ENCODE measurements at regions not wholly inside any gene's neighbourhood (a gene's known extent, or its start where the extent isn't known, plus 50 kb on each side); places are given as distances from the start of the nearest gene placed in this dataset.

DNA sequence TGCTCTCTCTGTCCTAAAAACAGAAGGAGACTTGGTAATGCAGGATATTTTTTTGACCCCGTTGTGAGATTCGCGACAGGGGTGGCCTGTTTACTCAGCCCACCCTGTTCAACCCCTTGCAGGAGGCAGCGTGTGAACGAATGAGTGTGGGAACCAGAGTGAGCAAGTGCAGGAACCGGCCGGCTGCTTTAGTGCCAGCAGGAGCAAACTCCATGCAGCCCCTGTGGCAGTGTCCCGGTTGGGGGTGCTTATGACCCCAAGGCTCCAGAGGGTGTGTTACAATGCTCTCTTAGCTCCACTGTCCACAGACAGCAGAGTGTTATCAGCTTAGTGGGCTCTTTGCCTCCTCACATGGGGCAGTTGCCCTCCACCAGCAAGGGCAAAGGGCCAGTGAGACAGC, 225.2 kb downstream of the ETNK1 start:
- DNase-seq (ENCODE audit: insufficient read length, low spot score) (no peak), FAIRE-seq (no peak)
- no peak for TF ChIP-seq POLR2AphosphoS5 (IDR thresholded peaks at IDR 0.05; ENCODE audit: low read depth, low read length)
- TF ChIP-seq TAF1 (IDR thresholded peaks at IDR 0.05; ENCODE audit: low read depth, low read length): no peak
- TF ChIP-seq SPI1 (IDR thresholded peaks at IDR 0.05; ENCODE audit: low read depth, low read length): no peak
- no peak for TF ChIP-seq POLR2A (IDR thresholded peaks at IDR 0.05; ENCODE audit: low read depth, low read length)
- TF ChIP-seq PAX5 (IDR thresholded peaks at IDR 0.05; ENCODE audit: insufficient read depth, low read length, severe bottlenecking): no peak
- TF ChIP-seq POU2F2 (IDR thresholded peaks at IDR 0.05; ENCODE audit: low read depth, low read length): no peak

DNA sequence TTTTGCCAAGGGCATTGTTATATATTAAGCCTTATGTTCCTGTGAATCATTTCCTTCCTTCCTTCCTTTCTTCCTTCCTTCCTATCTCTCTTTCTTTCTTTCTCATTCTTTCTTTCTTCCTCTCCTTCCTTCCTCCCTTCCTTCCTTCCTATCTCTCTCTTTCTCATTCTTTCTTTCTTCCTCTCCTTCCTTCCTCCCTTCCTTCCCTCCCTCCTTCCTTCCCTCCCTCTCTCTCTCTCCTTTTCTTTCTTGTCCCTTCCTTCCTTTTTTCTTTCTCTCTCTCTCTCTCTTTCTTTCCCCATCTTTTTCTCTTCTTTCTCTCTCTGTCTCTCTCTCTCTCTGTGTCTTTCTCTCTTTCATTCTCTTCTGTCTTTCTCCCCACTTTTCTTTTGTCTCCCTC, 226.6 kb downstream of the ETNK1 start:
- FAIRE-seq (no peak), DNase-seq (ENCODE audit: insufficient read length, low spot score) (no peak)
- TF ChIP-seq POU2F2 (IDR thresholded peaks at IDR 0.05; ENCODE audit: low read depth, low read length) (no peak), TAF1 (IDR thresholded peaks at IDR 0.05; ENCODE audit: low read depth, low read length) (no peak), PAX5 (IDR thresholded peaks at IDR 0.05; ENCODE audit: insufficient read depth, low read length, severe bottlenecking) (no peak), SPI1 (IDR thresholded peaks at IDR 0.05; ENCODE audit: low read depth, low read length) (no peak), POLR2A (IDR thresholded peaks at IDR 0.05; ENCODE audit: low read depth, low read length) (no peak), POLR2AphosphoS5 (IDR thresholded peaks at IDR 0.05; ENCODE audit: low read depth, low read length) (no peak)

DNA sequence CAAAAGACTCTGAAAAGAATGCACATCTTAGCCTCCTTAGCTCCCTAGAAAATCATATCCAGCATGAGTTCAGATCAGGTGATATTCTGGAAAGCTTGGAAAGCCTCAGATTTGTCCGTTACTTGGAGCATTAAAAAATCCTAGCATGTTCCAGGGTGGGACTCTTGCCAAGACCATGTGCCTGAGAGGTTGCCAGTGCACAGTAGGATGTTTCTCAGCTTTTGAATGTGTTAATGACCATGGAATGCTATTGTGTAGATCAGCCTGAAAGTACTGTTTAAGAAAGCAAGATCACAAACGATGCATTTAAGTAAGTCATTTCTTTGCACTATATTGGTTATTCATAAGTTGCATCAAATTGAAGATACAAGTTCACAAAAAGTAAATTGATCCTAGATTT, 230.5 kb downstream of the ETNK1 start:
- FAIRE-seq (no peak), DNase-seq (ENCODE audit: insufficient read length, low spot score) (no peak)
- TF ChIP-seq SPI1 (IDR thresholded peaks at IDR 0.05; ENCODE audit: low read depth, low read length): no peak
- no peak for TF ChIP-seq POU2F2 (IDR thresholded peaks at IDR 0.05; ENCODE audit: low read depth, low read length)
- TF ChIP-seq POLR2A (IDR thresholded peaks at IDR 0.05; ENCODE audit: low read depth, low read length): no peak
- no peak for TF ChIP-seq TAF1 (IDR thresholded peaks at IDR 0.05; ENCODE audit: low read depth, low read length)
- no peak for TF ChIP-seq POLR2AphosphoS5 (IDR thresholded peaks at IDR 0.05; ENCODE audit: low read depth, low read length)
- TF ChIP-seq PAX5 (IDR thresholded peaks at IDR 0.05; ENCODE audit: insufficient read depth, low read length, severe bottlenecking): no peak

DNA sequence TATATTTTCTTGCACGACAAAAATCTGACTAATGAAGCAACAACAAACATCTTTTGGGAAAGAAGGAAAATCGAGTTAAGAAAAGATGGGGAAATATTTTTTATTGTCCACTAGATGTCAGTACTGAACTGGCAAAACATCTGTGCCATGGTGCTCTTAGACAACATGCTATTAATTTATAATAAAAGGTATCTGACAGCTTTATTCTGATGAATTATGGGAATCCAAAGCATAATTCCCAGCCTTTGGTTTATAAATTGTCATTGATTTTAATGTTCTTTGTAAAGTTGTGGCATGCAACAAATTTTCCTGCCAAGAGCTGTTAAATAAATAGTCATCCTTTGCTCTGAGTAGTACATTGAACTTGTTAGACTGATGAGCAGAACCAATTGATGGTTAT, 231.2 kb downstream of the ETNK1 start:
- TF ChIP-seq SPI1 (IDR thresholded peaks at IDR 0.05; ENCODE audit: low read depth, low read length): no peak
- no peak for TF ChIP-seq TAF1 (IDR thresholded peaks at IDR 0.05; ENCODE audit: low read depth, low read length)
- TF ChIP-seq POLR2AphosphoS5 (IDR thresholded peaks at IDR 0.05; ENCODE audit: low read depth, low read length): no peak
- TF ChIP-seq POLR2A (IDR thresholded peaks at IDR 0.05; ENCODE audit: low read depth, low read length): no peak
- no peak for TF ChIP-seq POU2F2 (IDR thresholded peaks at IDR 0.05; ENCODE audit: low read depth, low read length)
- no peak for TF ChIP-seq PAX5 (IDR thresholded peaks at IDR 0.05; ENCODE audit: insufficient read depth, low read length, severe bottlenecking)
- FAIRE-seq (peak; percentile 45), DNase-seq (ENCODE audit: insufficient read length, low spot score) (no peak)

DNA sequence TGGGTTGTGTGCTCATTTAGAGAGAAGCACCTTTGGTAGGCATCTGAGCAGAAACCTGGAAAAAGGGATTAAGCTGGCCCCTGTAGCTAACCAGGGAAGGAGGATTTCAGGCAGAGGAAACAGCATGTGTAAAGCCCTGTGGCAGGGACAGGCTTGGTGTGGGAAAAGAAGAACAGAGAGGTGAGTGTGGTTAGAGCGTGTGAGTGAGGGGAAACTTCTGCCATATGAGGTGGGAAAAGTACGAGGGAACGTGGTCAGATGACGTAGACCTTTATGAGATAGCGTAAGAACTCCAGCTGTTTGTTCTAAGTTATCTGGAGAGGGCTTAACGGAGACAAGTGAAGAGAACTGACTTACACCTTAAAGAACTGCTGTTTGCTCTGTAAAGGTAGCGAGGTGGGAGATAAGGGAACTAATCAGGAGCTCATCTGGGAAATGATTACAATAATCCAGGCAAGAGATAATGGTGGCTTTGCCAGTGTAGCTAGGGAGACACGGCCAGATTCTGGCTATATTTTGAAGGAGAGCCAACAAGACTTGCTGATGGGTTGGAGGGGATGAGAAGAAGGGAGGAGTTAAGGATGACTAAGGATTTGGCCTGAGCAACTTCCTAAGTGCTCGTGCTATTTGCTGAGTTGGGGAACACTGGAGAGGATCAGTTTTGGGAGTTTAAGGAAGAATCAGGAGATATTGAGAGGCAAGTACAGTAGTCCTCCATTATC, 234.0 kb downstream of the ETNK1 start:
- DNase-seq (ENCODE audit: insufficient read length, low spot score) (no peak), FAIRE-seq (no peak)
- TF ChIP-seq PAX5 (IDR thresholded peaks at IDR 0.05; ENCODE audit: insufficient read depth, low read length, severe bottlenecking) (no peak), TAF1 (IDR thresholded peaks at IDR 0.05; ENCODE audit: low read depth, low read length) (no peak), SPI1 (IDR thresholded peaks at IDR 0.05; ENCODE audit: low read depth, low read length) (no peak), POU2F2 (IDR thresholded peaks at IDR 0.05; ENCODE audit: low read depth, low read length) (no peak), POLR2AphosphoS5 (IDR thresholded peaks at IDR 0.05; ENCODE audit: low read depth, low read length) (no peak), POLR2A (IDR thresholded peaks at IDR 0.05; ENCODE audit: low read depth, low read length) (no peak)

DNA sequence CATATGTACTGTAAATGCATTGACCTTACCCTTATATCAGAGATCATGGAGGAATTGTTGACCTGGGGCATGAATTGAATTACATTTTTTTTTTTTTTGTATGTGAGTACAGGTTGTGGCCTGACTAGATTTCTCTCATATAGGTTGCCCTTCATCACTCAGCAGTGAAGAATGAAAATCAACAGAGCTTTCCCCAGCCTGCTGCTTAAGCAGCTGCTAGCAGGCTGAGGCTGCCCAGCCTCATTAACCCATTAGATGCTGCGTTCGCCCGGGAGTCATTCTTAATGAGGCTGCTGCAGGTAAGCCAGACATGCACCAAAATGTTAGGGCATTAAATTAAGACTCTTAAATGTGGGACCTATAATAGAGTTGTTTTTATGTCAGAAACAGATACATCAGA, 236.0 kb downstream of the ETNK1 start:
- DNase-seq (ENCODE audit: insufficient read length, low spot score): no peak
- FAIRE-seq: no peak
- no peak for TF ChIP-seq POLR2A (IDR thresholded peaks at IDR 0.05; ENCODE audit: low read depth, low read length)
- TF ChIP-seq POLR2AphosphoS5 (IDR thresholded peaks at IDR 0.05; ENCODE audit: low read depth, low read length): no peak
- TF ChIP-seq PAX5 (IDR thresholded peaks at IDR 0.05; ENCODE audit: insufficient read depth, low read length, severe bottlenecking): no peak
- no peak for TF ChIP-seq POU2F2 (IDR thresholded peaks at IDR 0.05; ENCODE audit: low read depth, low read length)
- TF ChIP-seq SPI1 (IDR thresholded peaks at IDR 0.05; ENCODE audit: low read depth, low read length): no peak
- no peak for TF ChIP-seq TAF1 (IDR thresholded peaks at IDR 0.05; ENCODE audit: low read depth, low read length)

DNA sequence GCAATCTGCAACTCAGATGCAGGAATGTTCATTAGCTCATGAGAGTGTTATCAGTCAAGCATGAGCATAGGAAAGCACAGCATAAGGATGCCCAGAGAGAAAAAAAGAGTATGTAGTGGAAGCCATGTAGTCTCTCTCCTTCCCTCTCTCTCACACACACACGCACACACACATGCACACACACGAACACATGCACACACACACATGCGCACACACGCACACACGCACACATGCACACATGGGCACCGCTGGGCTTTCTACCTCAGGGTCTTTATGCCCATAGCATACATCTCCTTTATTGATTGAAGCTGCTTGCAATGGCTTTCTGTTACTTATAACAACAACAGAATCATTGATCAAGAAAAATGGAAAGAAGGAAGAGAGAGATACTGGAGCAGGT, 240.9 kb downstream of the ETNK1 start:
- TF ChIP-seq TAF1 (IDR thresholded peaks at IDR 0.05; ENCODE audit: low read depth, low read length): no peak
- no peak for DNase-seq (ENCODE audit: insufficient read length, low spot score)
- no peak for FAIRE-seq

DNA sequence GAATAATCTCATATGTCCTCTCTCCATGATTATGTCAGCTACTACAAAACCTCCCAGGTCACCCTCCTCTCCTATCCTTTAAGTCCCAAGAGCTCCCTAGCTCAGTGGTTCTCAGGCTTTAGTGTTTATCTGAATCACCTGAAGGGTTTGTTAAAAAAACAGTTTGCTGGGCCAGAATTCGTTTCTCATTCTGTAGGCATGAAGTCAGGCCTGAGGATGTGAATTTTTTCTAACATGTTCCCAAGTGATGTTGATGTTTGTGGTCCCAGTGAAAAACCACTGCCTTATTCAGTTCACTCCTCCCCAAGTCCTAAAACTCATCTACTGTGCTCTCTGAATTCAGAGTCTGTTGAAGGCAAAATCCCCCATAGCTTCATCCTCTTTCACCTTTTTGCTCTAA, 241.4 kb downstream of the ETNK1 start:
- DNase-seq (ENCODE audit: insufficient read length, low spot score) (no peak), FAIRE-seq (no peak)
- TF ChIP-seq PAX5 (IDR thresholded peaks at IDR 0.05; ENCODE audit: insufficient read depth, low read length, severe bottlenecking) (no peak), POU2F2 (IDR thresholded peaks at IDR 0.05; ENCODE audit: low read depth, low read length) (no peak)

DNA sequence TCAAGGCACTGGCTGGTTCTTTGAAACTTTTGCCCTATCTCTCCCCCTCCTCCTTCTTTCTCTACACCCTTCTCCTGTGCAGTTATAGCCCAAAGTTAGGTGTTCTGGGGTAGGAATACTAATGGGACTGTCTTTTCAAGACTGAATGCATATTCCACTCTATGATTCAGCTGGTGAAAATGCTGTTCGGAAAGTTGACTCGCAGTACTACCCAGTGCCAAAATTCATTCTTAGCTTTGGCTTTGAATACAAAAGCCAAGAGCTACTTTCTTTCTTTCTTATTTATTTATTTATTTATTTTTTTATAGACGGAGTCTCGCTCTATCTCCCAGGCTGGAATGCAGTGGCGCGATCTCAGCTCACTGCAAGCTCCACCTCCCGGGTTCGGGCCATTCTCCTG, 249.2 kb downstream of the ETNK1 start:
- DNase-seq (ENCODE audit: insufficient read length, low spot score) (no peak), FAIRE-seq (no peak)
- TF ChIP-seq PAX5 (IDR thresholded peaks at IDR 0.05; ENCODE audit: insufficient read depth, low read length, severe bottlenecking) (no peak), SPI1 (IDR thresholded peaks at IDR 0.05; ENCODE audit: low read depth, low read length) (no peak), POLR2A (IDR thresholded peaks at IDR 0.05; ENCODE audit: low read depth, low read length) (no peak), POU2F2 (IDR thresholded peaks at IDR 0.05; ENCODE audit: low read depth, low read length) (no peak), TAF1 (IDR thresholded peaks at IDR 0.05; ENCODE audit: low read depth, low read length) (no peak), POLR2AphosphoS5 (IDR thresholded peaks at IDR 0.05; ENCODE audit: low read depth, low read length) (no peak)

DNA sequence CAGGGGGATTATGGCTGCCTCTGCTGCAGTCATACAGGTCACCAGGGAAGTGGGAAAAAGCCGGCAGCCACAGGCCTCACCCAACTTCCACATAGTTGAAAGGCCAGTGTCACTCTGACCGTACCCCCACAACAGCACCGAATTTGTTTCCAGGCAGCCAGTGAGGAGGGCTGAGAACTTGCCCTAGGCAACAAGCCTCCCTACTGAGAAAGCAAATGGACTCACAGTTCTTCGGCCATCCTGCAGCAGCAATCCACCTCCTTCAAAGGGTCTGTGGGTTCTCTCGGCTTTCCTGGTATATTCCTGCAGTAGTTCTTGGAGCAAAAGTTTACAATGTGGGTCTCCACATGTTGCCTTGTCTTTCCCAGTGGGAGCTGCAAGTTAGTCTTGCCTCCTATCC, 251.3 kb downstream of the ETNK1 start:
- FAIRE-seq (no peak), DNase-seq (ENCODE audit: insufficient read length, low spot score) (no peak)
- TF ChIP-seq POLR2AphosphoS5 (IDR thresholded peaks at IDR 0.05; ENCODE audit: low read depth, low read length) (no peak), SPI1 (IDR thresholded peaks at IDR 0.05; ENCODE audit: low read depth, low read length) (no peak), POU2F2 (IDR thresholded peaks at IDR 0.05; ENCODE audit: low read depth, low read length) (no peak), TAF1 (IDR thresholded peaks at IDR 0.05; ENCODE audit: low read depth, low read length) (no peak), PAX5 (IDR thresholded peaks at IDR 0.05; ENCODE audit: insufficient read depth, low read length, severe bottlenecking) (no peak), POLR2A (IDR thresholded peaks at IDR 0.05; ENCODE audit: low read depth, low read length) (no peak)
